GM12892 (cell line): ENCODE measurements at regions not wholly inside any gene's neighbourhood (a gene's known extent, or its start where the extent isn't known, plus 50 kb on each side); places are given as distances from the start of the nearest gene placed in this dataset.

Experiments used
- POLR2A ChIP-seq: IDR thresholded peaks from 2 replicates; pipeline ENCODE4 v1.6.1; 2011; ENCODE audit warnings: low read depth, low read length, control low read depth
- POLR2AphosphoS5 ChIP-seq: IDR thresholded peaks from 2 replicates; pipeline ENCODE4 v1.6.1; 2011; ENCODE audit warnings: low read depth, low read length, control low read depth
- TAF1 ChIP-seq: IDR thresholded peaks from 2 replicates; pipeline ENCODE4 v1.6.1; 2011; ENCODE audit warnings: low read depth, mild to moderate bottlenecking, control low read depth, low read length, borderline replicate concordance

- TF ChIP-seq POLR2A (no peak), POLR2AphosphoS5 (no peak), TAF1 (no peak)
These were observed 246.3 kb downstream of the SIPA1L2 start for GRCh38 chr1:232383455-232384123.
